RPMI8226 (cell line): ENCODE measurements at regions not wholly inside any gene's neighbourhood (a gene's known extent, or its start where the extent isn't known, plus 50 kb on each side); places are given as distances from the start of the nearest gene placed in this dataset.
A peak's percentile ranks its signal among the peaks of the same experiment; 100 is the strongest.

ENCODE experiments used
- DNase-seq: peaks from one replicate; pipeline ENCODE4 v3.0.0-alpha.2; 2015

DNA sequence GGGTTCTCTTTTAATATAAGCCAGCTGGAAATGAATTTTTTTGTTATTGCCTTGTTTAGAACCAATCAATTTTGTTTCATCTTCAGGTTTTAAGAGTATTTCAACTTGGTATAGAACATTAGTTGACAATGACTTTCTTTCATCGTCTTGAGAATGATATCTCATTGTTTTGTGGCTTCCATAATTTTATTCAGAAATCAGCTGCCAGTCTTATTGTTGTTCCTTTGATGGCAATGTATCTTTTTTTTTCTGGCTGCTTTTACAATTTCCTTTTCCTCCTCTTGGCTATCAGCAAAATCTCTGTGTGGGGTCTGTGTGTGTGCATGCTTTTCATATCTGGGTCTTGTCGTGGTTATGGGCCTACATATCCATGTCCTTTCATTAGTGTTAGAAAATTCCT is 1536.4 kb upstream of the TENM3 start:
- no peak for DNase-seq

DNA sequence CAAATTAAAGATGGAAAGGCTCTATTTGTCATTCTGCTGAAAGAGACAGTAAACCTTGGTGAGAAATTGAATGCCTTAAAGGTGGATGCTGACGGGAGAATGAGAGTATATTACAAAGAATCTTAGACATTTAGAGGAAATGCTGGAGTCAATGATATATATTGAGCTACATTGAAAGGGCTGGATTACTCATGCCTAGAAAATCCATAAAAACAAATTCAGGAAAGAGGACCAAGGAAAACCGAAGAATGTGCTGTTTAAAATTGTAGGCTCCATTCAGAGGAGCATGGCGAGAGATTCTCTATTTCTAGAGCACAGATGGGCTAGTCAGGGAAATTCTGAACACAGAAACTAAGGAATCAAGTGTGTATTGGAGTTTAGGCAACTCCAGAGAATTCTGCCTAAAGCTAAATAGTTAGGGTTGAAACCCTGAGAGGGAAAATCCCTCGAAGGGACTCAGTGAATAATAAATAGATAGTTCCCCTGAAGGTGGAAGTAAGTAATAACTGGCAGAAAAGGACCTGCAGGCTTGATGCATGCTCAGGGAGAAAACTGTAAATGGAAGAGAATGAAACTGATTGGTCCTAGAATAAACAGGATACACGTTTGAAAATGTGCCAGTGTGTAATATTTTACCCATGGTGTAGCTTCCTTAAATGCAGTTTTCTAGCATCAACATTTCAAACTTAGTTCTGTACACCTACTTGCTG is 1532.4 kb upstream of the TENM3 start:
- no peak for DNase-seq

DNA sequence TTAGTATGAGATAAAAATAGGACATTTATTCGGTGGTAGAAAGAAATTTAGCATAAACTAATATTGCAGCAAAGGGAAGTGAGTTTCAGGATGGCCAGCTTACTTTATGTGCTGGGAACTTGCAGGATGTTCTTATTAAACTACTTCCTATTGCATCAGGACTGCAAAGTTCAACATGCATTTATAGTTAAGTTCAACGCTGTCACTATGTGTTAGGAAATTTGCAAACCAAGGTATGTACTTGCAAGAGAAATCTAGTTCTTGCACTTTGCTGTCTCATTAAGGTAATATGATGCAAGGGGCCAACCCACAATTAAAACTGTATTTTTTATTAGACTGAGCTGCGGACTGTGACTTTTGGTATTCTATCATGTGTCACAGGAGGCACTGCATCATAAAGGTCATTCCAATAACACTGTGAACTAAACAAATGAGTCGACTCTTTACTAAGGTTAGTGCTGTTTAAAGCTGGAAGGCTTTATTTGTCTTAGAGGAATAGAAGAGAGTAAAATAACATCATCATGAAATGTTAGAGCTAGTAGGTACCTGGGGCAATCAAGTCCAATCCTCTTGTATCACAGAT is 1525.7 kb upstream of the TENM3 start:
- DNase-seq: no peak

DNA sequence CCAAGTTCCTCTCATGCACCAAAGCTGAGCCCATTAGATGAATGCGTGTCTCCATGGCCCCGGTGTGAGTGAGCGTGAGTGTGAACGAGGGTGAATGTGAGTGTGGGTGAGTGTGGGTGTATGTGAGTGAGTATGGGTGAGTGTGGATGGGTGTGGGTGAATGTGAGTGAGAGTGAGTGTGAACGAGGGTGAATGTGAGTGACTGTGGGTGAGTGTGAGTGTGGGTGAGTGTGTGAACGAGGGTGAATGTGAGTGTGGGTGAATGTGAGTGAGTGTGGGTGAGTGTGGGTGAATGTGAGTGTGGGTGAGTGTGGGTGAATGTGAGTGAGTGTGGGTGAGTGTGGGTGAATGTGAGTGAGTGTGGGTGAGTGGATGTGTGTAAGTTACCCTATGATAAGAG is 1521.8 kb upstream of the TENM3 start:
- DNase-seq: no peak

DNA sequence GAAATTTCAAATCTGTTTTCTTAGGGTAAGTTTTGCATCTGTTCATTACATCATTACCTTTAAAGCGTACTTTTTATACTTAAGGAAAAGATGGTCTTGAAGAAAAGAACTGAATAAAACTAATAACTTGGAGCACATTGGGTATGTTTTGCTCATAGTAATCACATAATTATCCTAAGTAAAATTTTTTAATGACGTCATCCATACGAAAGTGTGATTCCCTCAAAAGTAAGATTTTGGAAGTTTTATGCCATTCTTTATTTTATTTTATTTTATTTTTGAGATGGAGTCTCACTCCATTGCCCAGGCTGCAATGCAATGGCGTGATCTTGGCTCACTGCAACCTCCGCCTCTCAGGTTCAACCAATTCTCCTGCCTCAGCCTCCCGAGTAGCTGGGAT is 1516.6 kb upstream of the TENM3 start:
- DNase-seq: no peak

DNA sequence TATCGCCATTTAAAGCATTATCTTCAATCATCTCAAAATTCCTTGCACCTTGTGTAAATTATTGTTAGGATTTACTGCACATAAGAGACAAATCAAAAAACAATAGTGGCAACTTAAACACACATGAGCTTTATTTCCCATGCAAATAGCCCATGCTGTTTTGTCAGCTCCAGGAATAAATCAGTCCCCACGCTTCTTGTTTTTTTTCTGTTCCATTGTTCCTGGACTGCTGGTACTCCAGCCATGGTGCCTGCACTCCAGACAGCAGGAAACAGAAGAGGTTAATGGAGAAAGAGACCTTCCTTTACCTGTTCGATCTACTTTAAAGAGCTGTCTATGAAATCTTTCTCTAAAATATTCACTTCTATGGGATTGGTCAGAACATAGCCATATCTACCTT is 1515.7 kb upstream of the TENM3 start:
- no peak for DNase-seq

DNA sequence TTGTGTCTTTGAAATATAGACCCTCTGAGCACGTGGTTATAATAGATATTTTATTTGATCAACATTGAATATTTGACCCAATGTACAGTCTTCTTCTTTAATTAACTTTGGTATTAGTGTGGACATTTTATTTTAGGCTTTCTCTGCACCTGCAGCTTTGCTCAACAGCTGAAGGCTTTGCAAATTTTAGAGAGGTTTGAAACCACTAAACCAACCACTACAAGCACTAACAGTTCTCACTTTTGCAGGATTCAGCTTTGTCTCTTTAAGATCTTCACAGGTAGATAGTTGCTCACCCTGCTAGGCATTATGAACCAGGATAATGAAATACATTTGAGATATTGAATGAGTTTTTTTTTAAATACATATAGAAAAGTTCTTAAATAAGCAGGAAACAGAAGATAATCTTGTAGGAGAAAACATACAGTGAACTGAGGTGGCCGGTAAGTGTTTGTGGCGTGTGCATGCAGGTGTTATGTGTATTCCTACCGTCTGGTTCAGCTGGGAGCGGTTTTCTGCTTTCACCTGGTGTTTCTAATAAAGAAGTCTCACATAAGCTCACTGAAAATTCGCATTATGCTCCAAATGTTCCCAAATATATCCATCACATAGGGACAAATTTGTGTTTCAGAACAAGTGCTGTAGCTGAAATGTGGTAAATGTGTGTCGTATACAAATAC is 1508.3 kb upstream of the TENM3 start:
- peak; percentile 70 for DNase-seq

DNA sequence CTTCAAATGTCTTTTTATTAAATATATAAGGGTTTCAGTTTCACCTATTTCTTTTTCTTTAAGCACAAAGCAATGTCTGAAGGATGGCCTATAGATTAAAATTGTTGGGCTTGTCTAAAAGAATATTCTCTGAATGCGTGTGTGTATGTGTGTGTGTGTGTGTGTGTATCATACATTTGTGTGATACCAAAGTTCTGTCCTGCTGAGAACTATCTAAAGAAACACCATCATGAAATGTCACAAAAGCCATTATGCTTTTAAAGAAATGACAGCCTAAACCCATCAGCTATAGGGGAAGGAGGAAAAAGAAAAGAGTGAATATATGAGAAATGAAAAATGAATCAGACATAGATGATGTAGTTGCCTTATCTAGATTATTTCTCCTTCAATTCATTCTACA is 1501.5 kb upstream of the TENM3 start:
- DNase-seq: no peak

DNA sequence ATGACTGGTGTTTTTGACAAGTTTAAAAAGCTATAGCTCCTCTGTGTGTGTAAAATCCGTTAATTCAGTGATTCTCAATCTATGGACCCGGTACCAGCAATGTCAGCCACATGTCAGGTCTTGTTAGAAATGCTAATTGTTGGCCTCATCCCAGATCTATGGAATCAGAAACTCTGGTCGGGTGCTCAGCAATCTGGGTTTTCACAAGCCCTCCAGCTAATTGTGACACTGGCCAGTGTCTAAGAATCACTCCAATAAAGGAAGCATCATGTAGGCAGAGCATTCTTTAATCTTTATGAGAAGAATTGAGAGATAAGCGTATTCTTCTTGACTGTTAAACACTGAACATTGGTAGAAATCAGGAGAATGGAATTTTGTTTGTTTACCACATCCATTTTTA is 1498.2 kb upstream of the TENM3 start:
- no peak for DNase-seq

DNA sequence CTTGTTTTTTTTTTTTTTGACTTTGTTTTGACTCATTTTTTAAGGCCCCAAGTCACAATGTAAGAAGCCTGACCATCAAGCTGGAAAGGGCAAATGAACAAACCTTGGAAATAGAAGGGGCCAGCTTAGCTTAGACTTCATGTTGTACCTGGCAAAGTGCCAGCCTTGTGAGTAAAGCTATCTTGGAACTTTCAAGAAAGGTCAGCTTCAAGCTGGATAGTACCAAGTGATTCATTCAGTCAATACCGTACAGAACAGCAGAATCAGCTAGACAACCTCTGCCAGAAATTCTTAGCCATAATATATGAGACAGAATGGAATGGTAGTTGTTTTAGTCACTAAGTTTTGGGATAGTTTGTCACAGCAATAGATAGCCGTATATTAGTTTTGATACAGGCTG is 1492.2 kb upstream of the TENM3 start:
- DNase-seq: no peak

DNA sequence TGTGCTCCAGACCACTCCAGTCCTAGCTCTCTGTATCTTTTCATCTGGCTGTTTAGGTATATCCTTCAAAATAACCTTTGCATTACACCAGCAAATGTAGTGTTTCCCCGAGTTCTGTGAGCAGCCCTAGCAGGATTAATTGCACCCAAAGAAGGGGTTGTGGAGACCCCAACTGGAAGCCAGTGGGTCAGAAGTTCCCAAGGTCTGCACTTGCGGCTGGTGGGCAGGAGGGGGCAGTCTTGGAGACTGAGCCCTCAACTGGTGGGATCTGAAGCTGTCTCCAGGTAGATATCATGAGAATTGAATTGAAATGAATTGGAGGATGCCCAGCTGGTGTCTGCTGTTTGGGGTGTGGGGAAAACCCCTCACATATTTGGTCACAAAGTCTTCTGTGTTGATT is 1485.3 kb upstream of the TENM3 start:
- DNase-seq: no peak

DNA sequence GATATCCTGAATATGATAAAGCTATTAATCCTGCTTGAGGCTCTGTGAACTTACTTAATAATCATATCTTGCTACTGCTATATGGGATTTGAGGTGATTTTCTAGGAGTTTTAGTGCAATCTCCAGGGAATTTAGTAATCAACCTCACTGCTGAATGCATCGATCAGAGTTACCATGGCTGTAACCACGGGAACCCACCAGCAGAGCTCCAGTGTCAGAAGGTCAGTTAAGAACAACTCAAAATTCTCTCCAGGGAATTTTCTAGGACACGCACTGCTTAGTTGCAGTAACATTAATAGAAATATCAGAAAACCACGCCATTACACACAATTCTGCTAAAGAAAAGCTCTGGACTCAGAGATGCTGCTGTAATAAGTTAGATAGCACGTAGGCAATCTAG is 1477.2 kb upstream of the TENM3 start:
- DNase-seq: no peak

DNA sequence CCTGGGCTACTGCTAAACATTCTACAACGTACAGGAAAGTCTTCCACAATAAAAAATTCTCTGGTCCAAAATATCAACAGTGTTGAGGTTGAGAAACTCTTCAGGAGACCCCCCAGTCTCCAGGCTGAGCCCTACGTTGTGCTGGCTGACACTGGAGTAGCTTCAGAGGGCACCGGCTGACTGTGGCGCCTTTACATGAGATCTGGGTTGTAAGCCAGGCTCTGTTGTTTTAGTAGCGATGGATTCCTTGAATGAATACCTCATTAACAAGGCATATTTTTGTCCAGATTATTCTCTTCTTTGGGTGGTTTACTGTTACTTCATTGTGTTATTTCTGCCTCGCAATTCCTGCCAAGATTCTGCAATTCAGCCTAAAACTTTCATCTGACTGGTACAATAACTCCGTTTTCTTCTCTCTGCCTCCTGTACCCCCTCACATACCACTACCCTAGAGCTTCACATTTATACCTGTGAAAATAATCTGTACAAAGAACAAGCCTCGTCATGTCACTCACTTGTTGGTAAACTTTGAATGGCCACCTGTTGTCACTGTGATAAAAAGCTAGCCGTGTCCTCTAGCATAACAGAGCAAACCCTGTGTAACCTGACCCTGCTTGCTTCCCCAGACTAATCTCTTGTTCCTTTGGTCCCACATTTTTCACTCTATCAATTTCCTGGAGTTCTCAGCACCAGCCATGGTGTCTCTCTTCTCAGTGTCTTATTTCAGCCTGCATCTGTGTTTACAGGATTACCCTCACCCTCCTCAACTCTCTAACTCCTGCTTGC is 1476.1 kb upstream of the TENM3 start:
- no peak for DNase-seq

DNA sequence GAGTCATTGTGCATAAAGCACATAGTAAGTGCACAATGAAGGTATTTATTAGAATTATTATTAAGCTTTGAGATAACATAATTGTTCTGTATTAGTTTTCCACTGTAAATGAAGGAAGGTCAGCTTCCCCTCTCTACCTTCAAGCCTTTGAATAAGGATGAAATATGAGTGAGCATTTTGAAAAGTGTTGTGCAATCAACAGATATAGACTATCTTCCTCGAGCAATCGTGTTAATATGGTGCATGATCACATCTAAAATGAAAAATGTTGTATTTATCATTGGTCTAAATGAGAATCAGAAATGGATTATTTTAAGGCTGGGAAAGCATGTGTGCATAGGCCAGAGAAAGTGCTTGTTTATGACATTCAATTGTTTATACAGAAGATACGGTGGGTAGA is 1474.6 kb upstream of the TENM3 start:
- DNase-seq: no peak

DNA sequence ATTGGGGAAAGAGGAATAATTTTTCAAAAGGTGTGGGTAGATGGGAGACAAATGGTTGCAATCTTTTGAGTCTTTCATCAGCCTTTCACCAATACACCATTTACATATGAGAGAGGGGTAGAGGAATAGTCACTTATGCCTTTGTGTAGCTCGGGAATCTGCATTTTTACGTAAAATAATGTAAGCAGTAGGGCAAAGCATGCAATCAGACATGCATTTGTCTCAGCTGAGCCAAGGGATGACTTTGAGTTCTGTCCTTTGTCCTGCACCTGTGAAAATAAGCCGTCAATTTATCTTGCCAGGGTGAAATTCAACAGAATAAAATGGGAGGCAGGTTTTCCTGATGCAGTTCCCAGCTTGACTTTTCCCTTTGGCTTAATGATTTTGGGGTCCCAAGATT is 1473.4 kb upstream of the TENM3 start:
- DNase-seq: no peak

DNA sequence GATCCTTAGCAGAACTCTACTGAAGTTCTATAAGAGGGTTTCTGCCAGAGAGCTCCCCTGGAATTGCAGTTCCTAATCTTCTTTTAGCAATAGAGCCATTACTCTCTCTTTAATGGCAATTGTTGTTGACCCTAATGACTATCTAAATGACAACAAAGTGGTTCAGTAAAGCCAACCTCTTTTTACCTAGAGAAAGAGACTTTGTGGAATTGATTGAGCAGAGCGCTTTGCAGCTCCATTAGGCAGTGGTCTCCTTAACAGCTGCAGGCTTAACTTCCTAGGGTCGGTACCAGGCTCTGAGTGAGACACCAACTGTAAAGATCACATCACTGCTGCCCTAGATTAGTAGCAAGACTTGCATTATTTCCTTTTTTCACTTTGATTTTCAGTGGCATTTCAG is 1472.9 kb upstream of the TENM3 start:
- no peak for DNase-seq

DNA sequence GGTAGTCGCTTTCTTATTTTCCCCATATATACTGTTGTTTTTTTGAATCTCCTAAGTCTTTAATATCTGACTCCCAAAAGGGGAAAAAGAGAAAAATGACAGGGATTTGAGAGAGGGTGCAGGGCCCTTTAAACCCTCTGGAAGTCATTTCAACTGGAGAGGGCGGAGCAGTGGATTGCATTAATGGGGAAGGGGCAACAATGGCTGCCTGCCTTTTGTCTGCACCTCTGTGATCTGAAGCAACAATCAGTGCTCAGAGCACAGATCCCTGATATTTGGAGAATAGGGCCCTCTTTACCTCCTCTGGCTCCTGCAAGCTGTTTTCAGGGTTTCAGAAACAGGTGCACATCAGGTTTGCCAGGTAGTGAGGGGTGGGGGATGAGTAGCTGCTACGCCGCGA is 1458.3 kb upstream of the TENM3 start:
- no peak for DNase-seq

DNA sequence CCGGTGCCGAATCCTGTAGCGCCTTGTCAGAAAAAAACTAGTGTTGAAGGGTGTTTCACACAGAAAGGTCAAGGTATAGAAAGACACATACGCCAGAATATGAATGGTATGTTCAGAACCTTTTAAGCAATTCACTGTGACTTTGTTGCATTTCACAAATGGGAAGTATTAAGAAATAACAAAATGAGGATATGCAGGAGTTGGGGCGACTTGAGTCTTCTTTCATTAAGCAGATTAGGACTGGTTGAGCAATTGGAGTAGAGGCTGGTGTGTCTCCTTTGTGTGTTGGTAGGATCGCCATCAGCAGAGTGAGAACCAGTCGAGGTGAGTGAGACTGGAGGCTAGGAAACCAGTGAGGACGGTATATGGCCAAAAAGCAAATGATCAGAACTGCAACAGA is 1454.5 kb upstream of the TENM3 start:
- DNase-seq: no peak

DNA sequence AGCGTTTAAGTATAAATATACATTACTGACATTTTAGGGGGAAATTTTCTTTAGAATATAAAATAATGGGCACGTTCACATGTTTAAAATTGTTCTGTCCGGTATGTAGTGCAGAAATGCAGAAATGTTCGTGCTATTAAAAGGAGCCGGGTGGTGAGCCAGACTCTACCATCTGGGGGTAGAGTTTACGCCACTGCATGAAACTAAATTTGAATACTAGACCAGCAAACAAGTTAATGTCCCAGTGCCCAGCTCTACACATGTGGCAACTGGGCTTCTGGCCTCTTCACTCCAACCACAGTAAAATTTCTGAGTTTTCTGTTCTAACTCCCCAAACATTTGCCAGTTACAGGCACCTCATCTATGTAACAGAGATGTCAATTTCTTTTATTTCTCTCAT is 1453.3 kb upstream of the TENM3 start:
- no peak for DNase-seq

DNA sequence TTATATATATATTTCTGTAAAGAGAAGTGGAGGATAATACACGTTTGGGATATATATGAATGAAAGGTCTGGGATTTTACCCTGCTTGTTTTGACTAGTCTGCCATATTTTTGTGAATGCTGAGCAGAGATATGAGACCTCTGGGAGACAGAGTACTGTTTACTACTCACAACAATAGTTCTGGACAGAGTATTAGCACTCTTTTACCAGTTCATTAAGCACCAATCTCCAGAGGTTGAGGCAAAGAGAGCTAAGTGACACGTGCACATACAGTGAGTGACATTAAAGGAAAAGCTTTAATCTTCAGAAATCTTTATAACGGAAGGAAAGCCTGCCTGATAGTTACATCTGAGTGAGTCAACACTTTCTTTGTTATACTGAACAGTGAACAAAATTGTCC is 1452.7 kb upstream of the TENM3 start:
- no peak for DNase-seq

DNA sequence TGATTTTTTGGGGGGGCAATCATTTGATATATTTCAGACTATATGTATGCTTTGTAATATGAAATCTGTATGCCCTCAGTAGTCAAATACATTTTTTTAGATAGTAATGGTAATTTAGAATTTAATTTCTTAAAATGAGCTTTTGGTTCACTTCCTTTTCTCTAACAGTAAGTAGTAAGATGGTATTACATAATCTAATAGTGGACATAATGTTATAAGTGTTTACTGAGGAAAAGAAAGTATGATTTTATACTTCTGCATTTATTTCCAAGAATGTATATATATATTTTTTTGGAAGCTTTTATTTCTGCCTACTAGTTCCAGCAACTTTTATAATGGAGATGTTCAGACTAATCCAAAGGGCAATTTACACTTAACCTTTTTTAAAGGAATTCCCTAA is 1450.7 kb upstream of the TENM3 start:
- no peak for DNase-seq

DNA sequence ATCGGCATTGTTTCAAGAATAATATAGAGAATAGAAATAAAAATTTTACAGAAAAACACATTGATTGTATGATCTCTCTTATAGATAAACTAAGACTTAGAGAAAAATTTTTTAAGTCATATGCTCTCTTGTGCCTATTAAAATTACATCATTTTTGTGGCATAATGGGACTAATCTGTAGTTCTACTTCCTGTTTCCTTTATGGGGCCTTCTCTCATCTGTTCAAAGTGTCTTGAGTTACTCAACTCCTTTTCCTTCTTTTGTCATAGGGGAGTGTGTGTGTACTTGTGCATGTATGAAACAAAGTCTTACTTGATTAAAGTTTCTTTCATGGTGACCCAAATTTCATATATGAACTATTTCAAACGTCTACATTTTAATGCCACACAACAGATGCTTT is 1448.9 kb upstream of the TENM3 start:
- no peak for DNase-seq

DNA sequence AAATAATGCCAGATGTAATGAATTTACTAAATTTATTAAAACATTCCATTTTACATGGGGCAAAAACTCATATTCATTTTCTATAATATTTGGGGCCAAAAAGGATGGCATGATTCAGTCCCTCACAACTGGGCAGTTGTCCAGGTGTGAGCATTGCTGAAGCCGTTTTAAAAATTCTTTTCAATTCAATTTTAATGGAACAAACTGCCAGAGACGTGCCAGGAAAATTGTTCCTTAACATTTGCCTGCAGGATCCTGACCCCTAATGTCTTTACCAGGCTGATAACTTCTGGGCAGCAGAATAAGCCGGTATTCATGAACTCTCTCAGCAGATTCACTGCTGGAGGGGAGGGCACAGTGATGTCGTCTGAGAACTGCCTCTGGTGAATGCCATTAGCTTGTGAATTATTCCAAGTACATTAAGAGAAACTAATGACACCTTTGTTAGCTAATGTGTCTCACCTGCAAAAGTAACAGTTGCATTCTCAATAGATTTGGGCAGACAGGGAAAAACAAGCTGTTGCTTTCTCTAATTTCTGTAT is 1445.1 kb upstream of the TENM3 start:
- DNase-seq: no peak

DNA sequence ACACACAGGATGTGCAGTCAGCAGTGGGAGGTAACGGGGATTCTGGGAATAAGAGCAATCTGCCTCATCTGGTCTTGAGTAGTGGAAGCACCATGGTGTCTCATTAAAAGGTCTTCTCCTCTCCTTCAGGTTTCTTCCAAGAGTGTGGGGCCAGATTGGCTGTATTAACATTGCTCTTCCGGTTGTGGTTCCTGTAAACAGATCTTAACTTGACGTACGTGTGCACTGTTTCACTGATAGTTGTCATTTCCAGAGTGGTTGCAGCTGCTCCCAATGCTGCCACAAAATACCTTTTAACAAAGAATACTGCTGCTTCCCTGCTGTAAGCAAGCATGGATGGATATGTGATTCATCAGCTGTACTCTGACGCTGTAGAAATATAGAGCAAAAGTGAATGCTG is 1443.4 kb upstream of the TENM3 start:
- no peak for DNase-seq
